H1 (cell line): ENCODE measurements at regions not wholly inside any gene's neighbourhood (a gene's known extent, or its start where the extent isn't known, plus 50 kb on each side); places are given as distances from the start of the nearest gene placed in this dataset.
A peak's percentile ranks its signal among the peaks of the same experiment; 100 is the strongest.

Source experiments
- CTCF ChIA-PET: fragments of 300-600 bp; sonication (Branson Sonifier 250); formaldehyde crosslinking; loops from one replicate; lab custom pipeline; 2021; ENCODE audit not compliant: partially characterized antibody; lab: Charles Lee
- POLR2A ChIA-PET: fragments of 300-600 bp; sonication (Branson Sonifier 250); formaldehyde crosslinking; loops from one replicate; lab custom pipeline; 2021; ENCODE audit warnings: inconsistent platforms; ENCODE audit not compliant: partially characterized antibody; lab: Charles Lee
- DNase-seq, 2 experiments: peaks; one replicate each; pipeline versions ENCODE4 v3.0.0 to v3.0.0-alpha.2; 2010 to 2022; ENCODE audit warnings: low spot score in 2 of 2, low read depth in 1 of 2, mixed read lengths in 1 of 2
- FAIRE-seq: peaks from 2 replicates; lab custom pipeline; 2011; peaks lifted over from hg19 to GRCh38; lab: Jason Lieb, UNC
- H2AFZ ChIP-seq: 2 replicates; pipeline ENCODE4 v1.8.1; 2012; ENCODE audit warnings: low read length, inconsistent platforms
- H2AK5ac ChIP-seq: 2 replicates; pipeline ENCODE4 v1.6.1; 2013; ENCODE audit warnings: low read depth, low read length
- H2BK120ac ChIP-seq: replicated peaks from 2 replicates; pipeline ENCODE3; 2013; ENCODE audit warnings: low read depth, low read length, inconsistent platforms
- H2BK12ac ChIP-seq: 2 replicates; pipeline ENCODE4 v1.6.1; 2013; ENCODE audit warnings: low read depth, low read length
- H2BK15ac ChIP-seq: 2 replicates; pipeline ENCODE4 v1.6.1; 2013; ENCODE audit warnings: low read length
- H2BK20ac ChIP-seq: 2 replicates; pipeline ENCODE4 v1.6.1; 2013; ENCODE audit warnings: low read length
- H2BK5ac ChIP-seq: 2 replicates; pipeline ENCODE4 v1.6.1; 2013; ENCODE audit warnings: low read depth, low read length
- H3K14ac ChIP-seq: 2 replicates; pipeline ENCODE4 v1.6.1; 2013; ENCODE audit warnings: inconsistent platforms; ENCODE audit not compliant: insufficient read length
- H3K18ac ChIP-seq: 2 replicates; pipeline ENCODE4 v1.6.1; 2013; ENCODE audit warnings: low read length; ENCODE audit errors: extremely low read depth
- H3K23ac ChIP-seq: 2 replicates; pipeline ENCODE4 v1.6.1; 2013; ENCODE audit warnings: inconsistent platforms; ENCODE audit not compliant: insufficient read length
- H3K23me2 ChIP-seq: 2 replicates; pipeline ENCODE4 v1.6.1; 2013; ENCODE audit warnings: low read depth, low read length
- H3K27ac ChIP-seq: 2 replicates; pipeline ENCODE4 v1.6.1; 2011; ENCODE audit warnings: low read depth, low read length, inconsistent platforms
- H3K27me3 ChIP-seq, 4 experiments: replicated peaks in 1 of 4; 1 replicate in 1 of 4; 2 replicates in 3 of 4; pipeline versions ENCODE4 v1.6.1 to v1.8.1; 2011 to 2013; ENCODE audit warnings: low read length in 3 of 4, mild to moderate bottlenecking in 3 of 4, inconsistent platforms in 2 of 4, mixed read lengths in 2 of 4, moderate library complexity in 1 of 4; ENCODE audit not compliant: control insufficient read depth in 3 of 4, insufficient read depth in 3 of 4; ENCODE audit errors: extremely low read depth in 1 of 4
- H3K36me3 ChIP-seq, 4 experiments: 2 replicates each; pipeline versions ENCODE4 v1.6.1 to v1.8.1; 2011 to 2013; ENCODE audit warnings: mild to moderate bottlenecking in 4 of 4, low read length in 3 of 4, moderate library complexity in 2 of 4, control low read depth in 1 of 4, inconsistent platforms in 1 of 4; ENCODE audit not compliant: insufficient read depth in 4 of 4, control insufficient read depth in 2 of 4
- H3K4ac ChIP-seq: replicated peaks from 2 replicates; pipeline ENCODE3; 2013; ENCODE audit warnings: low read length, low read depth, mixed read lengths, inconsistent platforms; ENCODE audit not compliant: insufficient read length
- H3K4me1 ChIP-seq, 4 experiments: replicated peaks in 1 of 4; 1 replicate in 1 of 4; 2 replicates in 3 of 4; pipeline versions ENCODE4 v1.6.1 to v1.8.1; 2011 to 2013; ENCODE audit warnings: low read length in 3 of 4, inconsistent platforms in 2 of 4, mixed read lengths in 1 of 4; ENCODE audit not compliant: insufficient read depth in 4 of 4, control insufficient read depth in 3 of 4
- H3K4me2 ChIP-seq, 2 experiments: 2 replicates each; pipeline versions ENCODE4 v1.6.1 to v1.8.1; 2011 to 2013; ENCODE audit warnings: low read depth in 2 of 2, low read length in 2 of 2, control low read depth in 1 of 2, inconsistent platforms in 1 of 2, mild to moderate bottlenecking in 1 of 2; ENCODE audit not compliant: insufficient read depth in 1 of 2
- H3K4me3 ChIP-seq, 4 experiments: fragments of 200-600, 300-600 bp in 1 of 4; sonication (generic), shearing (Covaris generic), sonication (Bioruptor Twin) in 1 of 4; 2 replicates each; pipeline versions ENCODE4 v1.5.1 to v1.8.1; 2011 to 2016; ENCODE audit warnings: low read length in 4 of 4, low read depth in 3 of 4, control low read depth in 2 of 4, inconsistent platforms in 2 of 4, mild to moderate bottlenecking in 2 of 4, mixed read lengths in 1 of 4, moderate library complexity in 1 of 4; ENCODE audit not compliant: insufficient read depth in 2 of 4; ENCODE audit errors: extremely low read depth in 1 of 4
- H3K56ac ChIP-seq: replicated peaks from 2 replicates; pipeline ENCODE3; 2013; ENCODE audit warnings: low read depth, mild to moderate bottlenecking, mixed read lengths, low read length, inconsistent platforms; ENCODE audit not compliant: insufficient read length
- H3K79me1 ChIP-seq: 2 replicates; pipeline ENCODE4 v1.6.1; 2013; ENCODE audit warnings: low read depth, low read length, control low read depth
- H3K79me2 ChIP-seq, 2 experiments: 2 replicates each; pipeline versions ENCODE4 v1.6.1 to v1.8.1; 2012 to 2013; ENCODE audit warnings: low read length in 2 of 2, mild to moderate bottlenecking in 2 of 2, inconsistent platforms in 1 of 2; ENCODE audit not compliant: insufficient read depth in 2 of 2, control insufficient read depth in 1 of 2
- H3K9ac ChIP-seq, 4 experiments: replicated peaks in 1 of 4; 1 replicate in 1 of 4; 2 replicates in 3 of 4; pipeline versions ENCODE4 v1.6.1 to v1.8.1; 2011 to 2013; ENCODE audit warnings: low read depth in 3 of 4, low read length in 3 of 4, control low read depth in 2 of 4, mild to moderate bottlenecking in 2 of 4, moderate library complexity in 2 of 4, inconsistent platforms in 1 of 4; ENCODE audit errors: extremely low read depth in 1 of 4
- H3K9me3 ChIP-seq, 2 experiments: 2 replicates each; pipeline versions ENCODE4 v1.6.1 to v1.8.1; 2012 to 2013; ENCODE audit warnings: mild to moderate bottlenecking in 2 of 2, moderate library complexity in 2 of 2, control low read depth in 1 of 2, inconsistent platforms in 1 of 2, low read depth in 1 of 2, low read length in 1 of 2, mixed read lengths in 1 of 2; ENCODE audit not compliant: insufficient read depth in 2 of 2
- H4K20me1 ChIP-seq, 2 experiments: replicated peaks in 1 of 2; 2 replicates each; pipeline versions ENCODE3 to v1.8.1; 2011 to 2013; ENCODE audit warnings: inconsistent platforms in 2 of 2, low read length in 2 of 2, mild to moderate bottlenecking in 1 of 2; ENCODE audit not compliant: insufficient read depth in 2 of 2, control insufficient read depth in 1 of 2
- H4K5ac ChIP-seq: 2 replicates; pipeline ENCODE4 v1.6.1; 2013; ENCODE audit warnings: low read length, low read depth, mixed read lengths, inconsistent platforms; ENCODE audit not compliant: insufficient read length
- H4K8ac ChIP-seq: 2 replicates; pipeline ENCODE4 v1.8.0; 2013; ENCODE audit warnings: mild to moderate bottlenecking, moderate library complexity, low read length, inconsistent platforms; ENCODE audit not compliant: insufficient read depth; ENCODE audit errors: extremely low read depth
- H4K91ac ChIP-seq: replicated peaks from 2 replicates; pipeline ENCODE3; 2013; ENCODE audit warnings: low read length, mixed read lengths, inconsistent platforms; ENCODE audit not compliant: insufficient read length
- CHD2 ChIP-seq: IDR thresholded peaks from 2 replicates; pipeline ENCODE4 v1.6.1; 2012; ENCODE audit warnings: low read length, improper control_type of control experiment
- GABPA ChIP-seq: IDR thresholded peaks from 2 replicates; pipeline ENCODE4 v1.6.1; 2011; ENCODE audit warnings: mild to moderate bottlenecking, low read length, moderate library complexity, borderline replicate concordance; ENCODE audit not compliant: insufficient read depth
- GTF2F1 ChIP-seq: IDR thresholded peaks from 2 replicates; pipeline ENCODE4 v1.6.1; 2012; ENCODE audit warnings: low read depth, low read length, improper control_type of control experiment, borderline replicate concordance
- JUN ChIP-seq: IDR thresholded peaks from 2 replicates; pipeline ENCODE4 v1.6.1; 2011; ENCODE audit warnings: low read depth, mild to moderate bottlenecking, improper control_type of control experiment, low read length
- KDM4A ChIP-seq: IDR thresholded peaks from one replicate; pipeline ENCODE4 v1.7.1; 2012; ENCODE audit warnings: low read depth, mild to moderate bottlenecking, moderate library complexity, low read length, inconsistent platforms; ENCODE audit not compliant: severe bottlenecking
- KDM5A ChIP-seq: fragments of 200-600 bp; IDR thresholded peaks from 2 replicates; pipeline ENCODE4 v1.7.1; 2012; ENCODE audit warnings: mild to moderate bottlenecking, low read length, inconsistent platforms, mixed read lengths
- SAP30 ChIP-seq: fragments of 300-600 bp; sonication (generic); IDR thresholded peaks from 2 replicates; pipeline ENCODE4 v1.7.1; 2012; ENCODE audit warnings: low read length, moderate library complexity, mild to moderate bottlenecking, inconsistent platforms; ENCODE audit not compliant: insufficient read depth, insufficient replicate concordance
- SIN3A ChIP-seq, 2 experiments: IDR thresholded peaks in 1 of 2; conservative IDR thresholded peaks in 1 of 2; 2 replicates each; pipeline ENCODE4 v1.6.1; 2011 to 2012; ENCODE audit warnings: low read length in 2 of 2, improper control_type of control experiment in 1 of 2, low read depth in 1 of 2, mild to moderate bottlenecking in 1 of 2
- SP4 ChIP-seq: IDR thresholded peaks from 2 replicates; pipeline ENCODE4 v1.6.1; 2012; ENCODE audit warnings: low read length, inconsistent platforms
- TAF7 ChIP-seq: optimal IDR thresholded peaks from 2 replicates; pipeline ENCODE3; 2011; ENCODE audit warnings: low read depth, mild to moderate bottlenecking, inconsistent platforms, low read length, moderate library complexity, borderline replicate concordance
- YY1 ChIP-seq: IDR thresholded peaks from 2 replicates; pipeline ENCODE4 v1.6.1; 2011; ENCODE audit warnings: low read depth, mild to moderate bottlenecking, low read length
- WGBS, 2 experiments: shearing (Covaris generic) in 1 of 2; methylation state at CpG; one replicate each; pipeline versions ENCODE4 v1.1.6 to v1.1.7; 2013 to 2015; ENCODE audit warnings: low lambda C conversion rate in 2 of 2, mixed read lengths in 2 of 2, inconsistent platforms in 1 of 2, low coverage in 1 of 2, missing lambda C conversion rate in 1 of 2; ENCODE audit not compliant: insufficient replicate concordance in 2 of 2, insufficient coverage in 1 of 2, insufficient read length in 1 of 2; ENCODE audit errors: extremely low coverage in 1 of 2, missing lambda C conversion rate in 1 of 2; 5-methylcytosine and 5-hydroxymethylcytosine counted together
- TF ChIP-seq, protein P1 (sequence below): IDR thresholded peaks from 2 replicates; pipeline ENCODE4 v1.6.1; 2011; ENCODE audit warnings: low read length, improper control_type of control experiment

- FAIRE-seq = no peak
- POLR2A ChIA-PET = interaction anchor here (1.0 kb wide), 1 partner anchor 15 kb away, joined by 3 read pairs; no protein-coding TSS in a partner anchor
- no peak overlapping the region for H3K4me3 ChIP-seq
- H3K14ac ChIP-seq = no peak overlapping the region
- H3K4me2 ChIP-seq = no peak overlapping the region
- no peak overlapping the region for H4K91ac ChIP-seq
- H3K23me2 ChIP-seq = no peaks in the 10 kb centered on the region
- no peak overlapping the region for H2AK5ac ChIP-seq
- H3K79me2 ChIP-seq = no peaks in the 10 kb centered on the region
- H3K9me3 ChIP-seq = no peaks in the 10 kb centered on the region
- no peak overlapping the region for H2BK20ac ChIP-seq
- H3K4ac ChIP-seq = no peak overlapping the region
- H2BK12ac ChIP-seq = no peak overlapping the region
- no peaks in the 10 kb centered on the region for H4K20me1 ChIP-seq
- no peak overlapping the region for H4K8ac ChIP-seq
- 0 out of 2 replicates have a peak overlapping the region, but pooled peaks have one; percentile 5 for H2AFZ ChIP-seq
- no peak overlapping the region for H3K27ac ChIP-seq
- H3K79me1 ChIP-seq = no peaks in the 10 kb centered on the region
- no peak overlapping the region for H2BK15ac ChIP-seq
- no peak overlapping the region for H3K56ac ChIP-seq
- no peak overlapping the region for H3K9ac ChIP-seq
- H3K18ac ChIP-seq = no peak overlapping the region
- no peaks in the 10 kb centered on the region for H3K36me3 ChIP-seq
- H3K23ac ChIP-seq = no peak overlapping the region
- no peak for DNase-seq
- 81% methylated on average over 4 of the region's 4 CpGs; no CpG with 5 or more reads in 1 of the 2 experiments for WGBS, 2 experiments
- CTCF ChIA-PET = interaction anchor here (0.6 to 1.0 kb wide), 4 partner anchors 19 to 984 kb away, joined by 3 to 7 read pairs (median 4); no protein-coding TSS in a partner anchor
- peaks cover 0 to 6% (median 4%) of the 10 kb centered on the region in 4 experiments; a peak in 4 of 7 replicates for H3K4me1 ChIP-seq
- H4K5ac ChIP-seq = no peak overlapping the region
- no peak overlapping the region for H2BK120ac ChIP-seq
- no peaks in the 10 kb centered on the region for H3K27me3 ChIP-seq
- H2BK5ac ChIP-seq = no peak overlapping the region
- no peak for TF ChIP-seq JUN
- TF ChIP-seq SAP30 = no peak
- TF ChIP-seq TAF7 = no peak
- no peak for TF ChIP-seq YY1
- TF ChIP-seq KDM5A = no peak
- no peak for TF ChIP-seq GABPA
- TF ChIP-seq, protein P1, sequence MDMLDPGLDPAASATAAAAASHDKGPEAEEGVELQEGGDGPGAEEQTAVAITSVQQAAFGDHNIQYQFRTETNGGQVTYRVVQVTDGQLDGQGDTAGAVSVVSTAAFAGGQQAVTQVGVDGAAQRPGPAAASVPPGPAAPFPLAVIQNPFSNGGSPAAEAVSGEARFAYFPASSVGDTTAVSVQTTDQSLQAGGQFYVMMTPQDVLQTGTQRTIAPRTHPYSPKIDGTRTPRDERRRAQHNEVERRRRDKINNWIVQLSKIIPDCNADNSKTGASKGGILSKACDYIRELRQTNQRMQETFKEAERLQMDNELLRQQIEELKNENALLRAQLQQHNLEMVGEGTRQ = no peak
- no peak for TF ChIP-seq SIN3A (conservative IDR thresholded peaks at IDR 0.05 in 1 of 2, IDR thresholded peaks at IDR 0.05 in 1 of 2; ENCODE audit: low read depth in 1 of 2, low read length in 2 of 2)
- no peak for TF ChIP-seq KDM4A
- no peak for TF ChIP-seq SP4
- no peak for TF ChIP-seq GTF2F1
- no peak for TF ChIP-seq CHD2
Measured at GRCh38 chr11:103736315-103737036, 300.0 kb upstream of the DDI1 start.
